B cell (primary cell): ENCODE measurements at regions not wholly inside any gene's neighbourhood (a gene's known extent, or its start where the extent isn't known, plus 50 kb on each side); places are given as distances from the start of the nearest gene placed in this dataset.

Source experiments
- ATAC-seq: fragments of 200-7000 bp; cut with Tn5 transposase; one replicate; pipeline ENCODE4 v1.10.0; 2021; ENCODE audit warnings: low read depth, mild to moderate bottlenecking, moderate number of reproducible peaks, moderate library complexity
- CTCF ChIA-PET: fragments of 350-600 bp; sonication (Branson Sonifier 250); formaldehyde crosslinking; loops from one replicate; lab custom pipeline; 2021; ENCODE audit warnings: antibody characterized with exemption, inconsistent platforms; lab: Charles Lee
- POLR2A ChIA-PET: fragments of 350-600 bp; sonication (Branson Sonifier 250); formaldehyde crosslinking; loops from one replicate; lab custom pipeline; 2021; ENCODE audit warnings: antibody characterized with exemption; lab: Charles Lee
- DNase-seq: peaks from one replicate; pipeline ENCODE4 v3.0.0; 2013
- H2AFZ ChIP-seq: 2 replicates; pipeline ENCODE4 v1.6.1; 2012; ENCODE audit warnings: mild to moderate bottlenecking, low read depth, low read length; ENCODE audit not compliant: insufficient read depth, poor library complexity, severe bottlenecking
- H3K27ac ChIP-seq, 2 donors: 1 replicate in 1 of 2; 2 replicates in 1 of 2; pipeline ENCODE4 v1.5.1; 2012 to 2013; ENCODE audit warnings: low read length in 2 of 2, mild to moderate bottlenecking in 2 of 2, moderate library complexity in 1 of 2
- H3K27me3 ChIP-seq, 4 experiments: fragments of 200-600 bp in 1 of 4; sonication (generic) in 1 of 4; replicated peaks in 1 of 4; 1 replicate in 2 of 4; 2 replicates in 2 of 4; pipeline versions ENCODE4 v1.6.1 to v1.7.0; 2013 to 2016; ENCODE audit warnings: low read length in 3 of 4, mild to moderate bottlenecking in 2 of 4, mixed read lengths in 1 of 4, moderate library complexity in 1 of 4; ENCODE audit not compliant: insufficient read depth in 4 of 4, control insufficient read depth in 3 of 4; ENCODE audit errors: control extremely low read depth in 1 of 4
- H3K36me3 ChIP-seq, 2 experiments: replicated peaks in 1 of 2; 1 replicate in 1 of 2; 2 replicates in 1 of 2; pipeline versions ENCODE4 v1.6.1 to v1.7.1; 2013; ENCODE audit warnings: low read length in 1 of 2; ENCODE audit not compliant: insufficient read depth in 2 of 2, control insufficient read depth in 1 of 2; ENCODE audit errors: control extremely low read depth in 1 of 2, extremely low read depth in 1 of 2
- H3K4me1 ChIP-seq, 2 donors: fragments of 200-600 bp in 1 of 2; sonication (generic) in 1 of 2; 1 replicate in 1 of 2; 2 replicates in 1 of 2; pipeline versions ENCODE4 v1.5.1 to v1.6.1; 2013 to 2017; ENCODE audit warnings: low read length in 2 of 2; ENCODE audit not compliant: control insufficient read depth in 2 of 2, insufficient read depth in 2 of 2
- H3K4me2 ChIP-seq: replicated peaks from 2 replicates; pipeline ENCODE3; 2012; ENCODE audit warnings: mild to moderate bottlenecking, low read depth, low read length; ENCODE audit not compliant: poor library complexity, severe bottlenecking
- H3K4me3 ChIP-seq, 5 experiments: fragments of 200-600 bp in 1 of 5; sonication (generic) in 1 of 5; 1 replicate in 3 of 5; 2 replicates in 2 of 5; pipeline versions ENCODE4 v1.5.1 to v1.7.0; 2011 to 2016; ENCODE audit warnings: low read length in 4 of 5, mild to moderate bottlenecking in 4 of 5, low read depth in 2 of 5, control low read depth in 1 of 5, moderate library complexity in 1 of 5; ENCODE audit not compliant: insufficient read depth in 1 of 5; ENCODE audit errors: control extremely low read depth in 1 of 5, extremely low read depth in 1 of 5
- H3K79me2 ChIP-seq: fragments of 200-600 bp; sonication (generic); one replicate; pipeline ENCODE4 v1.6.0; 2016; ENCODE audit warnings: low read length; ENCODE audit not compliant: control insufficient read depth, insufficient read depth
- H3K9ac ChIP-seq: fragments of 200-600 bp; sonication (generic); 2 replicates; pipeline ENCODE4 v1.6.1; 2017; ENCODE audit warnings: mild to moderate bottlenecking, low read length, moderate library complexity
- H3K9me3 ChIP-seq, 3 donors: one replicate each; pipeline versions ENCODE4 v1.6.1 to v1.7.1; 2013; ENCODE audit warnings: low read length in 2 of 3; ENCODE audit not compliant: control insufficient read depth in 2 of 3, insufficient read depth in 1 of 3; ENCODE audit errors: control extremely low read depth in 1 of 3
- H4K20me1 ChIP-seq: 2 replicates; pipeline ENCODE4 v1.6.0; 2012; ENCODE audit warnings: mild to moderate bottlenecking, low read length; ENCODE audit not compliant: insufficient read depth, control insufficient read depth, poor library complexity, severe bottlenecking
- H3K27ac Mint-ChIP-seq: one replicate; pipeline ENCODE4 v1.8.0; 2021; ENCODE audit warnings: mixed read lengths
- H3K27me3 Mint-ChIP-seq: one replicate; pipeline ENCODE4 v1.8.0; 2021; ENCODE audit warnings: mixed read lengths
- H3K4me1 Mint-ChIP-seq: one replicate; pipeline ENCODE4 v1.8.0; 2021; ENCODE audit warnings: mixed read lengths
- H3K4me3 Mint-ChIP-seq: one replicate; pipeline ENCODE4 v1.8.0; 2021; ENCODE audit warnings: mixed read lengths
- H3K9me3 Mint-ChIP-seq: one replicate; pipeline ENCODE4 v1.8.0; 2022; ENCODE audit warnings: mixed read lengths; ENCODE audit not compliant: insufficient read depth
- CTCF ChIP-seq: fragments of 200-600 bp; IDR thresholded peaks from one replicate; pipeline ENCODE4 v1.8.0; 2022; ENCODE audit warnings: antibody characterized with exemption, mild to moderate bottlenecking
- EZH2 ChIP-seq: IDR thresholded peaks from 2 replicates; pipeline ENCODE4 v1.6.1; 2012; ENCODE audit warnings: borderline replicate concordance, low read depth, mild to moderate bottlenecking, moderate library complexity, low read length; ENCODE audit not compliant: insufficient read depth, poor library complexity, severe bottlenecking
- WGBS: methylation state at CpG from one replicate; pipeline ENCODE4 v1.1.5; 2013; ENCODE audit warnings: missing lambda C conversion rate; ENCODE audit not compliant: insufficient coverage; 5-methylcytosine and 5-hydroxymethylcytosine counted together
- intact Hi-C: fragments of 100-400 bp; cut with micrococcal nuclease; formaldehyde crosslinking; loops from one replicate; pipeline ENCODE4 v1.10.0; 2022

DNA sequence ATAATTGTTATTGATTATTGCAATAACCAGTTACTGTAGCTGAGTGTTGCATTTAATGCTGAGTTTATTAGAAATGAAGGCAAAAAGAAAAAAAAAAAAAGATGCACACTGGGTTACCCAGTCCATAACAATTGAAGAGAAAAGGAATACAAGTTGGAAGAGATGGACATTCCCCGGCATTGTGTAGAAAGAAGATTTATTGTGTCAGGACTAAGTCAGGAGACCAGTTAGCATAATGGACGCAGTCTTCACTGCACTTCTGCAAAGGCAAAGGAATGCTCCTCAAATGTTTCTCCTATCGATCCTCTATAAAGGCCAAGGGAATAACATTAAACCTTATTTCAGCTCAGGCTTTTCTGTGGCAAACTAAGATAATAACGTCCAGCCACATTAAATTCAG lies 157.8 kb downstream of the INSIG2 start:
- no peaks in the 10 kb centered on the region for H3K4me1 Mint-ChIP-seq
- ATAC-seq (no peak), DNase-seq (no peak)
- intact Hi-C loops: no loop called here
- 91% methylated on average over 4 of the region's 4 CpGs for WGBS
- no peak overlapping the region for H3K27ac ChIP-seq
- no peaks in the 10 kb centered on the region for H3K9me3 ChIP-seq
- H4K20me1 ChIP-seq: no peaks in the 10 kb centered on the region
- peaks cover 0 to 9% (median 4%) of the 10 kb centered on the region in 4 experiments for H3K27me3 ChIP-seq
- no peak overlapping the region for H3K9ac ChIP-seq
- H3K79me2 ChIP-seq: no peaks in the 10 kb centered on the region
- no peak overlapping the region for H3K4me3 ChIP-seq
- H3K36me3 ChIP-seq: no peaks in the 10 kb centered on the region
- peaks cover 45% of the 10 kb centered on the region for H3K27me3 Mint-ChIP-seq
- H2AFZ ChIP-seq: no peak overlapping the region
- no peaks in the 10 kb centered on the region for H3K9me3 Mint-ChIP-seq
- ChIA-PET CTCF (no interaction called here), POLR2A (no interaction called here)
- no peaks in the 10 kb centered on the region for H3K4me1 ChIP-seq
- no peak overlapping the region for H3K4me2 ChIP-seq
- H3K27ac Mint-ChIP-seq: no peak overlapping the region
- no peak overlapping the region for H3K4me3 Mint-ChIP-seq
- TF ChIP-seq EZH2 (no peak), CTCF (no peak)

- WGBS: 100% methylated on average over 1 of the region's 1 CpG
- H3K9me3 Mint-ChIP-seq: no peaks in the 10 kb centered on the region
- no peaks in the 10 kb centered on the region for H3K4me1 Mint-ChIP-seq
- H3K4me2 ChIP-seq: no peak overlapping the region
- H3K27me3 ChIP-seq: peaks cover 0 to 9% (median 4%) of the 10 kb centered on the region in 4 experiments
- no peak overlapping the region for H3K9ac ChIP-seq
- peaks cover 50% of the 10 kb centered on the region for H3K27me3 Mint-ChIP-seq
- no peaks in the 10 kb centered on the region for H3K9me3 ChIP-seq
- no peak overlapping the region for H2AFZ ChIP-seq
- no peak overlapping the region for H3K4me3 ChIP-seq
- H3K27ac Mint-ChIP-seq: no peak overlapping the region
- no peak for DNase-seq
- no peak overlapping the region for H3K4me3 Mint-ChIP-seq
- no peak overlapping the region for H3K27ac ChIP-seq
- ChIA-PET POLR2A (no interaction called here), CTCF (no interaction called here)
- H4K20me1 ChIP-seq: no peaks in the 10 kb centered on the region
- H3K79me2 ChIP-seq: no peaks in the 10 kb centered on the region
- TF ChIP-seq EZH2 (no peak), CTCF (no peak)
- H3K36me3 ChIP-seq: no peaks in the 10 kb centered on the region
- ATAC-seq: no peak
- no peaks in the 10 kb centered on the region for H3K4me1 ChIP-seq
- intact Hi-C loops: no loop called here
These were observed 156.4 kb downstream of the INSIG2 start for GRCh38 chr2:118244686-118245085.
